ENCODE measurements at regions not wholly inside any gene's neighbourhood (a gene's known extent, or its start where the extent isn't known, plus 50 kb on each side); places are given as distances from the start of the nearest gene placed in this dataset.

DNA sequence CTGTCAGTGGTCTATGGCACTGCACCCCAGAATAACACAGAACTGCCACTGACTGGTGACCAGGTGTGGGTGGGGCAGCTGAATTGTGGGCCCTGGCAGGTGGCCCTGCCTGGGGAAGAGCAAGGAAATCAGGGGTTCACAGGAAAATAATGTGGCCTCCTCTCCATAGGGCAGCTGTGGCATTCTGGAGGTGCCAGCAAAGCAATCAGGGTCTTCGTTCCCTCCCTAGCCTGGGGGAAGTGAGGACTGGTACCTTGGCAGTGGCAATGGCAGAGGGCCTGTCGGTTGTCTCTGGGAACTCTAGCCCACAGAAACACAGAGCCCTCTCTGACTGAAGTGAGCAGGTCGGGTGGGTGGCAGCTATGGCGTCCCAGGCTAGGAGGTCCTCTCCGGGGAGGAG lies 223.0 kb downstream of the GRIA2 start:
- DNase-seq = no peak

DNA sequence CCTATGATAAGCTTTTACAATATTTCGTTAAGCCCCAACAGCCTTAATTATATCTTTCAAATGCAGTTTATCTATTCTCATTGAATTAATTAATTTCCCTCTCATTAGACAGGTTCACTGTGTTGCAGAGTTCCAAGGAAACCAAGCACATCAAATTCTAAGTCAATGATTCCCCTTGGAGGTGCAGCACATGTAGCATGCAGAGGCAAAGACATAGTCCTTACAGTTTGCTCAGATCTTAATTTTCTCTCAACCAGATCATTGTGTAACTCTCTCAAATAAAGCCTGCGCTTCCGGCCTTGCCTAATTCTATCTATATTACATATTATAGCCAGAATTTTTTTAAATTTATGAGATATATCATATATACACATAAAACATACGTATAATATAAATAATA lies 205.4 kb downstream of the GRIA2 start:
- no peak for DNase-seq

DNA sequence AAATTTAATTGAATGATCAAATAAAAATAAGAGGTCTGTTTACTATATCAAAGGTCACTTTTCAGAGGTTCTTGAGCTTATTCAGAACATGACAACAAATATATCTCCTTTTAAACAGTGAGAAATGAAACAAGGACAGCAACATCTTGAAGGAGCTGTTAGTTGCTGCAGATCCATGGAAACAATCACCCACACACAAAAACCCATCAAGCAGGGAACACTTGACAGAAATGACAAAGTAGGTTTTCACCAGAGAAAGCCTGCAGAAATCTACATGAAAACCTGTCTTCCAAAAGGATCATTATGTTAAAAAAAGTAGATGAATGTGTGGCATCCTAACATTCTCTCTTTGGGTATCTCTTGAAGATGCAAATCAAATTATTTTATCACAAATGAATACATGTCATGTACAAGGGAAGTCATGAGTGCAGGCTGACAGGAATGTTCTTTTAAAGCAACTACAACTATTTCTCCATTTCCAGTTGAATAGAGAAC lies 203.0 kb downstream of the GRIA2 start:
- no peak for DNase-seq

DNA sequence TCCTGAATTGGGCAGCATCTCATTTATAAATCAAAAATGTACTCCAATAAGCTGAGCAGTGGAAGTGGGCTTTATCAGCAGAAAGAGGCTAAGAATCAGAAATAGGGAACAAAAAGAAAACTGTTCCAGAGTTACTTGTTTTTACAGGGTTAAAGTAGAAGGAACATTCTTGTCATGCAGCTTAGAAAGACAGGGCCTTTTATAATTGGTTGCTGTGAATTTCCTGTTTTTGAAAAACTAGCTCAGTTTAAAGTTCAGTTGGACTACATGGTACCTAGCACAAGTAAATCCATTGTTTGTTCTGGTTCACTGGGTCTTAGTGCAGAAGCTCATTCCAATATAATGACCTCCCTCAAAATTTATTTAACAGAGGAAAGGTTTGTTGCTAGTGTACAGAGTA lies 200.8 kb downstream of the GRIA2 start:
- DNase-seq = no peak

Measured in KG1 (cell line).